Colonic mucosa (tissue), 4 donors: ENCODE measurements at regions not wholly inside any gene's neighbourhood (a gene's known extent, or its start where the extent isn't known, plus 50 kb on each side); places are given as distances from the start of the nearest gene placed in this dataset.

Experiments
- DNase-seq: peaks from one replicate; pipeline ENCODE4 v3.0.0-alpha.2; 2020
- H3K27ac ChIP-seq: fragments of 200-600 bp; one replicate; pipeline ENCODE4 v1.8.0; 2021
- H3K27me3 ChIP-seq: fragments of 200-600 bp; one replicate; pipeline ENCODE4 v1.8.0; 2021
- H3K36me3 ChIP-seq: fragments of 200-600 bp; one replicate; pipeline ENCODE4 v1.8.0; 2021
- H3K4me1 ChIP-seq: fragments of 200-600 bp; one replicate; pipeline ENCODE4 v1.8.0; 2021; ENCODE audit warnings: mild to moderate bottlenecking
- H3K4me3 ChIP-seq: fragments of 200-600 bp; one replicate; pipeline ENCODE4 v1.8.0; 2021
- H3K9ac ChIP-seq, 2 donors: one replicate each; pipeline ENCODE4 v1.7.0; 2013; ENCODE audit warnings: control low read depth in 2 of 2, low read depth in 2 of 2, low read length in 2 of 2
- H3K9me3 ChIP-seq: fragments of 200-600 bp; one replicate; pipeline ENCODE4 v1.8.0; 2021
- CTCF ChIP-seq: fragments of 200-600 bp; IDR thresholded peaks from one replicate; pipeline ENCODE4 v1.8.0; 2022; ENCODE audit warnings: antibody characterized with exemption, mild to moderate bottlenecking
- intact Hi-C: fragments of 100-400 bp; cut with DNase I; formaldehyde crosslinking; loops from one replicate; pipeline ENCODE4 v1.14.1; 2022
- donor health status: healthy.
- donor health status: DM: no; HTN: no; CAD: no.
- donor health status: DM: no; HTN: no; CAD: no.

- no peak overlapping the region for H3K9ac ChIP-seq
- no peak overlapping the region for H3K27ac ChIP-seq
- H3K36me3 ChIP-seq = no peaks in the 10 kb centered on the region
- H3K9me3 ChIP-seq = no peaks in the 10 kb centered on the region
- no peak for DNase-seq
- intact Hi-C loops = no loop called here
- no peak for TF ChIP-seq CTCF
- no peaks in the 10 kb centered on the region for H3K4me1 ChIP-seq
- H3K27me3 ChIP-seq = no peaks in the 10 kb centered on the region
- H3K4me3 ChIP-seq = no peak overlapping the region
These were observed 146.5 kb upstream of the CDH6 start for GRCh38 chr5:31047007-31047406.

- Histone ChIP-seq H3K4me1 (no peaks in the 10 kb centered on the region), H3K9me3 (no peaks in the 10 kb centered on the region), H3K9ac (no peak overlapping the region), H3K4me3 (no peak overlapping the region), H3K27me3 (no peaks in the 10 kb centered on the region), H3K36me3 (no peaks in the 10 kb centered on the region), H3K27ac (no peak overlapping the region)
- no peak for TF ChIP-seq CTCF
- intact Hi-C loops = no loop called here
- DNase-seq = no peak
These were observed 157.1 kb upstream of the CDH6 start for GRCh38 chr5:31036411-31036810.

- no peak for DNase-seq
- Histone ChIP-seq H3K36me3 (no peaks in the 10 kb centered on the region), H3K9ac (no peak overlapping the region), H3K4me3 (no peak overlapping the region), H3K27ac (no peak overlapping the region), H3K4me1 (no peaks in the 10 kb centered on the region), H3K9me3 (no peaks in the 10 kb centered on the region), H3K27me3 (no peaks in the 10 kb centered on the region)
- intact Hi-C loops = no loop called here
- no peak for TF ChIP-seq CTCF
These were observed 160.2 kb upstream of the CDH6 start for GRCh38 chr5:31033295-31033694.

- no peak for TF ChIP-seq CTCF
- Histone ChIP-seq H3K4me1 (no peaks in the 10 kb centered on the region), H3K36me3 (no peaks in the 10 kb centered on the region), H3K27ac (no peak overlapping the region), H3K4me3 (no peak overlapping the region), H3K27me3 (no peaks in the 10 kb centered on the region), H3K9ac (no peak overlapping the region), H3K9me3 (no peaks in the 10 kb centered on the region)
- DNase-seq = no peak
- intact Hi-C loops = no loop called here
These were observed 163.6 kb upstream of the CDH6 start for GRCh38 chr5:31029925-31030324.

GRCh38 chr5:31027721-31028120 lies 165.8 kb upstream of the CDH6 start:
- no peak overlapping the region for H3K9ac ChIP-seq
- no peak overlapping the region for H3K27ac ChIP-seq
- H3K4me3 ChIP-seq = no peak overlapping the region
- no peaks in the 10 kb centered on the region for H3K27me3 ChIP-seq
- no peak for DNase-seq
- H3K4me1 ChIP-seq = no peaks in the 10 kb centered on the region
- no peaks in the 10 kb centered on the region for H3K36me3 ChIP-seq
- no peak for TF ChIP-seq CTCF
- intact Hi-C loops = no loop called here
- no peaks in the 10 kb centered on the region for H3K9me3 ChIP-seq

- H3K36me3 ChIP-seq = no peaks in the 10 kb centered on the region
- no peak overlapping the region for H3K27ac ChIP-seq
- H3K4me1 ChIP-seq = no peaks in the 10 kb centered on the region
- no peaks in the 10 kb centered on the region for H3K27me3 ChIP-seq
- H3K9me3 ChIP-seq = no peaks in the 10 kb centered on the region
- DNase-seq = no peak
- TF ChIP-seq CTCF = no peak
- H3K4me3 ChIP-seq = no peak overlapping the region
- H3K9ac ChIP-seq = no peak overlapping the region
- intact Hi-C loops = no loop called here
These were observed 170.4 kb upstream of the CDH6 start for GRCh38 chr5:31023105-31023504.
